Omental fat pad (tissue), 3 donors: ENCODE measurements at regions not wholly inside any gene's neighbourhood (a gene's known extent, or its start where the extent isn't known, plus 50 kb on each side); places are given as distances from the start of the nearest gene placed in this dataset.

Experiments
- ATAC-seq: fragments of 150-250 bp; one replicate; pipeline ENCODE4 v1.9.1; 2016; ENCODE audit warnings: mild to moderate bottlenecking, moderate library complexity; ENCODE audit not compliant: low FRiP score
- DNase-seq: peaks from one replicate; pipeline ENCODE4 v3.0.0-alpha.2; 2019; ENCODE audit warnings: low spot score
- TF ChIP-seq, protein P1 (sequence below), 3 donors: fragments of 450-650 bp; IDR thresholded peaks; one replicate each; pipeline ENCODE4 v1.5.1; 2016 to 2017; ENCODE audit warnings: antibody characterized with exemption in 3 of 3, mild to moderate bottlenecking in 3 of 3, moderate library complexity in 2 of 3

DNA sequence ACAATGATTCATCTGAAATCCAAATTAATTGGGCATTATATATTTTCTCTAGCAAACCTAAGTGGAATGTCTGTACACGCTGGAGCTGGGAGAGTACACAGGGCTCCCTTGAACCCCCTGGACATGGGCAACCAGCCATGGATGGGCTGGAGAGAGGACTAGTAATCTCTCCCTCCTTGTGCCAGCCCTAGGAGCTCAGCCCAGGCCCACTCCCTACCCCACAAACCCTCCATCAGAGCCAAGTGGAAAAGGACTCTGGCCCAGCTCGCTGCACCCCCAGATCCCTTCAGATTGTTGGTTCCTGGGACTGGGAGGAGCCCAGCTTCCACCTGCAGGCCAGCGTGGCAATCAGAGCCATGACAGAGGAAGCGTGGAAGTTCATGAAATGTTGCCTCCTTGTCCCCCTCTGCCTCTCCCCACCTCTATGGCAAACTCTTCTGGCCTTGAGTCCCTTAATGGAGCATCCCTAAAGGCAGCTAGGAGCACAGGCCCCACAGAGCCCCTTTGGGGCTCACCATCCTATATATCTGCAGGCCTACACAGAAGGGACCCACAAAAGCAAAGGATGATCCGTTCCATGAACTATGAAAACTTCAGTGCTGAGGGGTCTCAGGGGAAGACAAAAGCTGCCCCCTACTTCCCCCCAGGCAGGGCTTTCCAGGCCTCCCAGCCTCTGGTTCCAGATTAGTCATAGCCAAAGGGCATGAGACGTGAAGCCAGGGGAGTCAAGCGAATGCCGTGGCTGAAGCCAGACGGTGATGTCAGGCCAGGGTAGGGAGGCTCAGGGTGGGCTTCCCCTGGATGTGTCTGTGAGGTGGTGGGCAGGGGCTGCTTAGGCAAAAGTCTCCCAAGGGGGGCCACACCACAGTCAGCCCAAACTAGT, 126.4 kb upstream of the MAFB start:
- no peak for ATAC-seq
- no peak for DNase-seq
- TF ChIP-seq, protein P1, sequence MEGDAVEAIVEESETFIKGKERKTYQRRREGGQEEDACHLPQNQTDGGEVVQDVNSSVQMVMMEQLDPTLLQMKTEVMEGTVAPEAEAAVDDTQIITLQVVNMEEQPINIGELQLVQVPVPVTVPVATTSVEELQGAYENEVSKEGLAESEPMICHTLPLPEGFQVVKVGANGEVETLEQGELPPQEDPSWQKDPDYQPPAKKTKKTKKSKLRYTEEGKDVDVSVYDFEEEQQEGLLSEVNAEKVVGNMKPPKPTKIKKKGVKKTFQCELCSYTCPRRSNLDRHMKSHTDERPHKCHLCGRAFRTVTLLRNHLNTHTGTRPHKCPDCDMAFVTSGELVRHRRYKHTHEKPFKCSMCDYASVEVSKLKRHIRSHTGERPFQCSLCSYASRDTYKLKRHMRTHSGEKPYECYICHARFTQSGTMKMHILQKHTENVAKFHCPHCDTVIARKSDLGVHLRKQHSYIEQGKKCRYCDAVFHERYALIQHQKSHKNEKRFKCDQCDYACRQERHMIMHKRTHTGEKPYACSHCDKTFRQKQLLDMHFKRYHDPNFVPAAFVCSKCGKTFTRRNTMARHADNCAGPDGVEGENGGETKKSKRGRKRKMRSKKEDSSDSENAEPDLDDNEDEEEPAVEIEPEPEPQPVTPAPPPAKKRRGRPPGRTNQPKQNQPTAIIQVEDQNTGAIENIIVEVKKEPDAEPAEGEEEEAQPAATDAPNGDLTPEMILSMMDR (IDR thresholded peaks at IDR 0.05): no peak

DNA sequence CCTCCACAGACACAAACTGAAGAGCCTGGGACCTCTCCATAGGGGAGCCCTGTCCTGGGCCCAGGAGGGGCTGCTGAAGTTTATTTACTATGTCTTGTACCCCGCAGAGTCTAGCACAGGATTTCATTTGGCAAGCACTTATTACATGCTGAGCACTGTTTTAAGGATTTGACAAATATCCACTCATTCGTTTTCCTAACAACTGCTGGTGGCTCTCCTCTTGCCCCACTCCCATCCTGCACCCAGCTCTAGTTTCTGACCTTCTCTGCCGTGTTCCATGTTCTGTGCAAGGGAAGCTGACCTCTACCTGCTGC, 127.0 kb upstream of the MAFB start:
- ATAC-seq: no peak
- no peak for DNase-seq
- TF ChIP-seq, protein P1 (IDR thresholded peaks at IDR 0.05): no peak

DNA sequence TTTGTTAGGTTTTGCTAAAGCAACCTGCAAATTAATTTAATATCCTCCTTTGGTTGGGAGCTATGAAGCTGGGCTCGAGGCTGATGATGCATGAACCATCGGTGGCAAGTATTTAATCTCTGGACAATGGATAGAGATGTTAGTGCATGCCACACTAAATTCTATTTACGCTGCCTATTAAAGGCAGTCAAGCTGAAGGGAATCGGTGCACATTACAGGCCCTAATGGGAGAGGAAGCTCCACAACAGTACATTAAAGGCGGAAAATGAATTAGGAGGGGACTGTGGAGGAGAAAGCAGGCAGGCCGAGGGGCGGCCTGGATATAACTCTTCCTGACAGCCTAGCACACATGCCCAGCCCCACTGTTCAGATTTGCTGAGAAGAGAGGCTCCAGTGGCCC, 132.4 kb upstream of the MAFB start:
- no peak for DNase-seq
- no peak for ATAC-seq
- TF ChIP-seq, protein P1 (IDR thresholded peaks at IDR 0.05): no peak

DNA sequence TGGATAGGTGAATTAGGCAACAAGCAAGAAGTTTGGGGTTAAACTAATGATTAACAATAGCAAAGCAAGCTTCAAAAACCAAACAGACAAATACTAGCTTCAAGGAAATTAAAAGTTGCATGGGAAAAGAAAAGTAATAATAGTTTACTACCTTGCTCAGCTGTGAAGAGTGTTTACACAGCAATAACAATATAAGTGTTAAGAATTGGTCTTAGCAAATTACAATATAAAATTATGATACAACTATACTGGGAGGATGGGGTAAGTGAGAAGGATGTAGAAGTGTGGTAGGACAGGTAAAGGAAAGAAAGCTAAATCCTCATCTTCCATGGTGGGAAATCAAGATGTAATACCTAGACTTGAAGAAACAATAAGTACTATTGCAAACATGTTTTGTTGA, 137.7 kb upstream of the MAFB start:
- DNase-seq (no peak), ATAC-seq (no peak)
- TF ChIP-seq, protein P1 (IDR thresholded peaks at IDR 0.05): no peak

DNA sequence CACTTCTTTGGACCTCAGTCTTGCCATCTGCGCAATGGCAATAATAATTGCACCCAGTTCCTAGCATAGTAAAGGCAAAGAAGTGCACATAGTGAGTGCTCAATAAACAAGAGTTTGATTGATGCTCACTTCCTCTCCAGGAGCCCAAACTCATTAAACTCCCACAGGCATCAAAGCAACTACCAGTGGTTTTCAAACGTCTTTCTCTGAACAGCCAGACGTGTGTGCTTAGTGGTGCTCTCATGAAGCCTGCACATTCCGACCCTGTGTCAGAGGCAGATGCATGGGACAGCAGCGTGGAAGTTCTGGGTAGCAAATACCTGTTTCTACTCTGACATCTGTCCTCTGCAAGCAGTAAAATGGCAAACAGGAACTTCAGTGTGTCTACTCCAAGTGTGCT, 146.3 kb upstream of the MAFB start:
- DNase-seq: no peak
- TF ChIP-seq, protein P1 (IDR thresholded peaks at IDR 0.05): no peak
- no peak for ATAC-seq

DNA sequence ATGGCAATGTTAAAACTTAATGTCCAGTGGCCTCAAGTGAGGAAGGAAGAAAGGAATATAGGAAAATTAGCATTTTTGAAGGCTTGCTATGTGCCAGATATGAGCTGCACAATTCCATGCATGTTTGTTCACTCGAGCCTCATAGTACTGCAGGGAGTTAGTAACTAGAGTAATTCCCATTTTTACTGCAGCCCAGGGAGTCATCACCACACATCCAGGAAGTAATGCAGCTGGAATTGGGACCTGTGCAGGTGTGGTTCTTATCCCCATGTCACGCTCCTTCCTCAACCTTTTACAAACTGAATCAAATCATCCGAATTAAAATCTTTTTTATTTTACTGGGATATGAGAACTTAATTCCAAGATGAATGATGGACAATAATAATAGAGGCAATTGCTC, 149.5 kb upstream of the MAFB start:
- ATAC-seq (no peak), DNase-seq (no peak)
- TF ChIP-seq, protein P1 (IDR thresholded peaks at IDR 0.05): no peak

DNA sequence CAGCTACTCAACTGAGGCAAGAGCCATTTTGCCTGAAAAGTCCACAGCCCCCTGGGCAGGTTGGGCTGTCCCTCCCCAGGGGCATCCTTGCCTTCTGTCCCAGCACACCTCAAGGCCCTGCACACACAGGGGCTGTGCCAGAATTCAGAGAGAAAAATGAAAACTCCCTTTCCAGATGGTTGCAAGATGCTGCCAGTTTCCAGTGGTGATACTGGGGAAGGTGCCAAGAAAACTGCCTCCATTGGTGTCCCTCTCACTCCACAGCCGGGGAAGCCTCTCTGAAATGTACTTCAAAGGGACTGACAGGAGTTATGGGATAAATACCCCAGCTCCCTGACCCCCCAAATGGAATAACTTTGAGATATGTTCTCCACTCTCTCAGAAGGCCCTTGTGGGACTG, 154.2 kb upstream of the MAFB start:
- DNase-seq: no peak
- ATAC-seq: no peak
- TF ChIP-seq, protein P1 (IDR thresholded peaks at IDR 0.05): no peak
